Kidney (tissue), 13 donors: ENCODE measurements at regions not wholly inside any gene's neighbourhood (a gene's known extent, or its start where the extent isn't known, plus 50 kb on each side); places are given as distances from the start of the nearest gene placed in this dataset.

Experiments
- DNase-seq, 5 donors: peaks; one replicate each; pipeline ENCODE4 v3.0.0-alpha.2; 2013 to 2020
- FAIRE-seq: peaks from 2 replicates; lab custom pipeline; 2012; peaks lifted over from hg19 to GRCh38; lab: Jason Lieb, UNC
- H3K27ac ChIP-seq, 2 donors: one replicate each; pipeline ENCODE4 v1.7.0; 2013; ENCODE audit warnings: low read depth in 2 of 2, low read length in 2 of 2, inconsistent platforms in 1 of 2
- H3K27me3 ChIP-seq: one replicate; pipeline ENCODE4 v1.7.1; 2013; ENCODE audit warnings: low read length, inconsistent platforms; ENCODE audit not compliant: control insufficient read depth, insufficient read depth
- H3K36me3 ChIP-seq, 3 donors: one replicate each; pipeline versions ENCODE4 v1.7.0 to v1.7.1; 2013; ENCODE audit warnings: low read length in 3 of 3, control low read depth in 1 of 3, inconsistent platforms in 1 of 3; ENCODE audit not compliant: insufficient read depth in 3 of 3, control insufficient read depth in 2 of 3
- H3K4me1 ChIP-seq, 3 donors: one replicate each; pipeline versions ENCODE4 v1.7.0 to v1.7.1; 2013; ENCODE audit warnings: low read length in 3 of 3, inconsistent platforms in 1 of 3, low read depth in 1 of 3; ENCODE audit not compliant: control insufficient read depth in 2 of 3, insufficient read depth in 2 of 3
- H3K4me3 ChIP-seq, 3 donors: one replicate each; pipeline versions ENCODE4 v1.7.0 to v1.8.1; 2013; ENCODE audit warnings: low read length in 3 of 3, control low read depth in 1 of 3, inconsistent platforms in 1 of 3
- H3K9ac ChIP-seq, 3 donors: one replicate each; pipeline versions ENCODE4 v1.7.0 to v1.7.1; 2013; ENCODE audit warnings: low read length in 3 of 3, control low read depth in 1 of 3, inconsistent platforms in 1 of 3
- H3K9me3 ChIP-seq, 3 donors: one replicate each; pipeline versions ENCODE4 v1.7.0 to v1.7.1; 2013; ENCODE audit warnings: low read length in 3 of 3, control low read depth in 1 of 3, inconsistent platforms in 1 of 3; ENCODE audit not compliant: control insufficient read depth in 2 of 3, insufficient read depth in 1 of 3
- CTCF ChIP-seq: IDR thresholded peaks from 3 replicates; pipeline ENCODE4 v1.5.1; 2012; ENCODE audit warnings: mild to moderate bottlenecking, moderate library complexity, borderline replicate concordance; ENCODE audit not compliant: insufficient read depth; ENCODE audit errors: extremely low read depth
- intact Hi-C: fragments of 100-400 bp; cut with DNase I; formaldehyde crosslinking; loops from one replicate; pipeline ENCODE4 v1.11.1; 2022
- donor health status: control.
- donor health status: control.
- donor health status: control.
- donor health status: control.
- donor health status: control.
- donor health status: DM: yes; HTN: yes; CAD: no.
- donor health status: Normal renal cell carcinoma (clear cell type).

GRCh38 chr10:118101501-118101900 lies 54.8 kb upstream of the RAB11FIP2 start:
- Histone ChIP-seq H3K27me3 (no peaks in the 10 kb centered on the region), H3K9me3 (no peaks in the 10 kb centered on the region), H3K36me3 (no peaks in the 10 kb centered on the region), H3K4me3 (no peak overlapping the region), H3K27ac (no peak overlapping the region), H3K4me1 (no peaks in the 10 kb centered on the region), H3K9ac (no peak overlapping the region)
- FAIRE-seq: no peak
- intact Hi-C loops: no loop called here
- no peak for TF ChIP-seq CTCF
- no peak for DNase-seq
